Suprapubic skin (tissue), 3 donors: ENCODE measurements at regions not wholly inside any gene's neighbourhood (a gene's known extent, or its start where the extent isn't known, plus 50 kb on each side); places are given as distances from the start of the nearest gene placed in this dataset.

Experiments
- POLR2A ChIP-seq, 2 donors: fragments of 450-650 bp; IDR thresholded peaks; one replicate each; pipeline ENCODE4 v1.6.1; 2017; ENCODE audit warnings: antibody characterized with exemption in 2 of 2, mild to moderate bottlenecking in 2 of 2, moderate library complexity in 2 of 2
- TF ChIP-seq, protein P1 (sequence below), 2 donors: fragments of 200-600 bp in 1 of 2; fragments of 450-650 bp in 1 of 2; sonication (generic) in 1 of 2; IDR thresholded peaks; one replicate each; pipeline ENCODE4 v1.5.1; 2016 to 2019; ENCODE audit warnings: antibody characterized with exemption in 2 of 2, mild to moderate bottlenecking in 1 of 2, moderate library complexity in 1 of 2

DNA sequence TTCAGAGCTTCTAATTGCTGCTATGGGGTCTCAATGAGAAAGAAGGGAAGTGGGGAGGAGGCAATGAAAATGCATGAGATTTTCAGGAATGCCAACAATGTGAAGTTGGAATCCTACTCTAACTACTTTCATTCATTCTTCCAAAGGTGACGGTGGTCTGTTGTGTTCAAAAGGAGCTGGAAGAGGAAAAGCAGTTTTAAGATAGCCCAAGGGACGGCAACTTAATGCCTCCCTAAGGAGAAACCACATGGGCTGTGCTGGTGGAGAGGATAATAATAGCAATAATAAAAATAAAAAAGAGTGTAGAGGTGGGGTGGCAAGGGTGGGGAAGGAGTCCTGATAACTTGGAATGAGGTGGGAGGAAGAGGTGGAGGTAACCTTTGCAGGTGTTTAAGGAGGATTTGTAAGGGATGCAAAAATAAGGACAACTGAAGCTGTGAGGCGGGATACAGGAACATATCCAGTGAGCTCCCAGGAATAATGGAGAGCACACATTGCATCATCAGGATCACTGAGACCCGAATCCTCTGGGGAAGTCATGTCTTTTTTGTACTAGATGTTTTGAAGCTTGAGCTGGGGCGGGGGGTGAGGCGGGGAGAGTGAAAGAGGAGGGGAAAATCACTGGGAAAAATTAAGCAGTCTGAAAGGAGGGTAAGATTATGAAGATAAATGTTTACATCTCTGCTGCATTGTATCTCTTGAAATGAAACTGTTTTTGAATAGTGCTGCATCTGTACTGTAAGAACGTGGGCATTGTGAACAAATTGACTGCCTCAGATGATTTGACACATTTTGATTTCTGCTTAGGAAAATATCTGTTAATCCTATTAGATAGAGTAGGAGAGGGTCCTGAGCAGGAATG, 120.1 kb upstream of the TMEM161B start:
- TF ChIP-seq POLR2A (IDR thresholded peaks at IDR 0.05): no peak
- TF ChIP-seq, protein P1, sequence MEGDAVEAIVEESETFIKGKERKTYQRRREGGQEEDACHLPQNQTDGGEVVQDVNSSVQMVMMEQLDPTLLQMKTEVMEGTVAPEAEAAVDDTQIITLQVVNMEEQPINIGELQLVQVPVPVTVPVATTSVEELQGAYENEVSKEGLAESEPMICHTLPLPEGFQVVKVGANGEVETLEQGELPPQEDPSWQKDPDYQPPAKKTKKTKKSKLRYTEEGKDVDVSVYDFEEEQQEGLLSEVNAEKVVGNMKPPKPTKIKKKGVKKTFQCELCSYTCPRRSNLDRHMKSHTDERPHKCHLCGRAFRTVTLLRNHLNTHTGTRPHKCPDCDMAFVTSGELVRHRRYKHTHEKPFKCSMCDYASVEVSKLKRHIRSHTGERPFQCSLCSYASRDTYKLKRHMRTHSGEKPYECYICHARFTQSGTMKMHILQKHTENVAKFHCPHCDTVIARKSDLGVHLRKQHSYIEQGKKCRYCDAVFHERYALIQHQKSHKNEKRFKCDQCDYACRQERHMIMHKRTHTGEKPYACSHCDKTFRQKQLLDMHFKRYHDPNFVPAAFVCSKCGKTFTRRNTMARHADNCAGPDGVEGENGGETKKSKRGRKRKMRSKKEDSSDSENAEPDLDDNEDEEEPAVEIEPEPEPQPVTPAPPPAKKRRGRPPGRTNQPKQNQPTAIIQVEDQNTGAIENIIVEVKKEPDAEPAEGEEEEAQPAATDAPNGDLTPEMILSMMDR (IDR thresholded peaks at IDR 0.05): no peak
